ENCODE measurements at regions not wholly inside any gene's neighbourhood (a gene's known extent, or its start where the extent isn't known, plus 50 kb on each side); places are given as distances from the start of the nearest gene placed in this dataset.

DNA sequence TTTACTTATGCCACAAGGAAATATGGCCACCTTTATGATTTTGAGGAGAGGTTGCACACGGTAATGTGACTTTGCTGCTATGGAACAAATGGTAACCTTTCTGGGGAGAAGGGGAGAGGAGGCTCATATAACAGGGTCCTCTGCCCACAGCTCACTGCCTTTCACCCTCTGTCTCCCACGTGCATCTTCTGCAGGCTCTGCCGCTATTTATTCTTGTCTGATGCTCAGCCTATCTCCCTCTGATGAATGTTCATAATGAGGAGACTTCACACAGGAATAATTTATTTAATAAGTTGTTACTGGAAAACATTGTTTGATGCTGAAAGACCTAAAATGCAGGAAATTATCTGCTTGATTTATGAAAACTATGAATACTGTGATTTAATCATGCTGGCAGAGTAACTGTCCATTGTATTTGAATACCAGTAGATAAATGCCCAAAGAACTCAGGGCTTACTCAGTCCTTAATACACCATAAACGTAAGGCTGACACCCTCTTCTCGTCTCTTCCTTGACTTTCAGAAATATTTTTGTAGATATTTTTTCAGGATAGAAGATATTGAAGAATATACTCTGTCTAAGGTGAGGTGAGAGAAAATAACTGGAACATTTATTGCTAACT, 721.1 kb downstream of the QKI start:
- DNase-seq, result no peak

DNA sequence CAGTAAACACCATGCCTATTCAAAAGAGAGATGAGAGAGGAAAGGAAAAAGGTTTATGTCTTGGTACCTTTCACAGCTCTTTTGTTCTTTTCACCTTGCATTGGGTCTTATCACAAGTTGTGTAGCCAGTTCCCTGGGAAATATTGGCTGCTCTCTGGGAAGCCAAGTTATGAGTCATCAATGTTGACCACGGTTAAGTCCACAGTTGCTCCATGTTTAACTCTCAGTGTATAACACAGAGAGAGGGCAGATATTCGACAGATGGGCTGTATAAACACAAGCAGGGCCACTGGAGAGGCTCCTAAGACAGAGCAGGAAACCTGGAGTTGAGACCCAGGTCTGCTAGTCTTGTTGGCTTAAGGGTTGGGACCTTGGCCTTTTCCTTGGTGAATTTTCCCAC, 718.6 kb downstream of the QKI start:
- DNase-seq, result peak; percentile 5

DNA sequence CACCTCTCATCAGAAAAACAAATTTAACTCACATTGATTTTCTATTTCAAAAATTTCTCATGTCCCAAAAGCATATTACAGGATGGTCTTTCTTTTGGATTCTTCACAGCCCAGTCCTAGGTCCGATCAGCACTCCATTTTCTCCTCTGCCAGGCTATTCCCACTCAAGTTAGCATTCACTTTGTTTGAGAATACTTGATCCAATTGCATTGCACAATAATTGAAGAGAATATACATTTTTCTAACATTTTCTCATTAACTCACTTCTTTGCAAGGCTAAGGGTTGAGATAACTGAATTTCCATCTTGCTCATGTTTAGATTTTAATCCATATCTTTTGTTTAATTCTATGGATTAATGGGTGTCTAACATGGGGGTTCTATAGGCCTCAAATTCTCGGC, 716.1 kb downstream of the QKI start:
- no peak for DNase-seq

DNA sequence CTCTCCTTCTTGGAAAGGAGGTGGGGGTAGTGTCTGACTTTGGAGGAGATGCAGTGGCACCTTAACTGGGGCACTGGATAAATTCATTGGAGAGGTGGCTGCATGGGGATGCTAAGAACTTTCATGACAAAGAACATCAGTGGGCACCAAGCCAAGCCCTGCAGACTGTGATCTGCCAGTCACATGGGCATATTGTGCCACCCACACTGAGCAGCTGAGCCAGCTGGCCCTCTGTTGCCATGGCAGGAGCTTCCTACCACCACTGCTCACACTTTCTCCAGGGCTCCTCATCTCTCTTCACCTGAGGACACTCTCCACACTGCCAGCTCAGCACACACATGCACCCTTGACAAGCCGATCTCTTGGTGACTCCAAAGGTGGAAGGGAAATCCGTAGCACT, 715.6 kb downstream of the QKI start:
- DNase-seq, result no peak

DNA sequence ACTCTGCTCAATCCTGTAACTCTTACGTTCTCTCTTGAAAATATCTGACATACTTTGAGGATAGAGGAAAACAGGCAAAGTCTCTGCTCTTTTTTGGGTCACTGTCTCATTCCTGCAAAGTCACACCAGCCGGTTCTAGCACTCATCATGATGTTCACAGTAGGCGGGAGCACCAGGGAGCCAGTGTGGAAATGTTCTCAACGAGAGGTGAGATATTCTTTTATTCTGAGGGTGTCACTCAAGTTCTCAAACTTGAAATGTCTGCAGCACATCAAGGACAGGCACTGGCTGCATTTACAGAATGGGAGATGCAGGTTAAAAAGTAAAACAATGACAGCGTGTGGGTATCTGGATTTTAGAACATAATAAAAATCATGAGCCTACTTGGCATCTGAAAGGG, 714.7 kb downstream of the QKI start:
- DNase-seq, result no peak

DNA sequence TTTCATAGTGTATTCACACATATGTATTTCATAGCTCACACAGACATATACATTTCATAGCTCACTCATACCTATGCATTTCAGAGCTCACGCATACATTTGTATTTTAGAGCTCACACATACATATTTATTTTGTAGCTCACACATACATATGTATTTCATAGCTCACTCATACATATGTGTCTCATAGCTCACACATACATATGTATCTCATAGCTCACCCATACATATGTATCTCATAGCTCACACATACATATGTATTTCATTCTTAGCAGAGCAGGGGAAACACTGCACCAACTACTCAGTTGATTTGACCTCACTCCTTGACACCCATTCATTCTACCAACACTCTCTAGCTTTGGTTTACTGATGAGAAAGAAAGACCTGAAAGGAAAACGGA, 713.6 kb downstream of the QKI start:
- DNase-seq, result no peak

DNA sequence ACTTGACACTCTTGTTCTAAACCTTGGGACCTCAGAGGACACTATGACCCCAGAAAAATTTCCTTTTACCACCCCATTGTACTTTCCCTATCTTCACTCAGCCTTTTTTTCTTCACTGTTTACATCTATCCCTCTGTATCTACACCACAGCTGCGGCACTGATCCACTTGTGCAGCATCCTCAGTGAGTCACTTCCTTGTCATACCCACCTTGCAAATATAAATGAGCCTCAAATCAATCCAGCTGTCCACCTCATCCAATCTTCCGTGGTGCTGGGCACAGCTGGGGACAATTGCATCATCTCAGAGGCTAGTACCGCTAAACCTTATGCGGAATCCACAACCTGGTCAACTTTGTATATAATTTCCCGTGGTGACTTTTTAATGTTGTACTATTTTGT, 710.5 kb downstream of the QKI start:
- no peak for DNase-seq

DNA sequence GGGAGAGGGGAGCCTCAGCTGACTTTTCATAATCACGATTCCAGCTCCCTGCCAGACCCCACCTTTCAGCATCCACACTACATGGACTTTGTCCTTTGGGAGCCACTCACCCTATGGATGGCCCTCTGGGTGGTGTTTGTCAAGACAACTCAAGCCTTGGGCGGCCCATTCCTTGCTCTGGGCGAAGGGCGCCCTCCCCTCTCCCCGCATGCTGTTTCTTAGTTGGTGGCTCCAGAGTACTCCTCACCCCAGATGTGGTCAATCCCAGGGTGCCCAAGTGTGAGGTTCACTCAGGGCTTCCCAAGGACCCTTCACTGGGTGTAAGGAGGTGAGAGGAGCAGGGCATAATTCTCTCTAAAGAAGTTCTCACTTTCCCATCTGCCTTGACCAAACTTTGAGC, 710.0 kb downstream of the QKI start:
- no peak for DNase-seq

DNA sequence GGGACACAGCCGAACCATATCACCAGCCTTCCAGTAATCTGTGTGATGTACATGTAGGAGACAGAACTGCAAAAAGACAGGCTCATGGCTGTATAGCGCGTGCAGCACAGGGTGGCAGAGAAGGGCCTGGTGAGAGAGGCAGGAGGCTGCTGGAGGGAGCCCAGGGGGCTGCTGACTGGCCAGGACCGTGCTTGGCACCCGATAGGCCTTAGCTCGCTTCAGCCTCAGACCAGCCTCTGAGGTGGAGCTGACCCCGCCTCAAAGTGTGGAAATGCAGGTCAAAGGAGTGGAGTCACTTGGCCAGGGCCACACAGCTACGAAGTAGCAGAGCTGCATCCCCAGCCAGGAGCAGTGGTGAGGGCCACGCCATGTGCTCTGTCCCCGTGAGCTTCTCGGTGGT, 707.6 kb downstream of the QKI start:
- DNase-seq, result no peak

DNA sequence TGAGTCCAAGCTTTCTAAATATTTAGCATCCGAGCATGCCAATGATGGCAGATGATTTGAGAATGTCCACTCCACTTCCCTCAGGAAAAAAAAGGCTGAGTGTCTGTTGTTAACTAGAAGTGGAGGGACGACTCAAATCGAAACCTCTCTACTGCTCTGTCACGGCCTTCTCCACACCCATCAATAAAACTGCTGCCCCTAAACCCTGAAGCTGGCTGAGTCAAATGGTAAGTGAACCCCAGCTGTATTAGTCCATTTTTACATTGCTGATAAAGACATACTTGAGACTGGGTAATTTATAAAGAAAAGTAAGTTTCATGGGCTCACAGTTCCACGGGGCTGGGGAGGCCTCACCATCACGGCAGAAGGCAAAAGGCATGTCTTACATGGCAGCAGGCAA, 707.0 kb downstream of the QKI start:
- no peak for DNase-seq

DNA sequence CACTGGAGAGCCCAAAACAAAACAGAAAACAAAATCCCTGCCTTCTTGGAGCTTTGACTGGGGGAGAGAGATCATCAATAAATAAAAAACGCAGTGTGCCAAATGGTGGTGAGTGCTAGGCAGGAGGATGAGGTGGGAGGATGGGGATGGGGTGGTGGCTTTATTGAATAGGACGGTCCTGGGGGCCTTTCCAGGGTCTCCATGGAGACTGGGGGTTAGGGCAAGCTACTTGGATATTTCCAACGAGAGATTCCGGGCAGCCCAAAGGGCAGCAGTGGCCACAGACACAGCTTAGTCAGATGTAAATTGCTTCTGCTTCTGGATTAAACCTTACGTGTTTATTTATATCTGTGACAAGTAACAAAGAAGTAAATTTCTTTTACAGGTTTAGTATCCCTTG, 700.1 kb downstream of the QKI start:
- DNase-seq, result no peak

DNA sequence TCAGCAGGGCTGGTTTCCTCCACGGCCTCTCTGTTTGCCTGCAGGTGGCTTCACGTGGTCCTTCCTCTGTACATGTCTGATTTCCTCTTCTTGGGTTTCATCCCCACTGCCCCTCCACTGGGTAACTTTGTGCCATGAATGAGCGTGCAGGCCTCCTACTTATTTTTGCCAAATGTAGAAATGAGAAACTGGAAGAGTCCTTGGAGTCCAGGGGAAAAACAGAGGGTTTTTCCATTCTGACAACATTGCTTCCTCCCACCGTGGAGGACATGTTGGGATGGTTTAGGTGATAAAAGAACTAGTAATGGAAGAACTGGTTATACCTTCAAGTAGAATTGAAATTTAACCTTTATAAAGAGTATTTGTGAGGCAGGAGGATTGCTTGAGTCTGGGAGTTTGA, 699.5 kb downstream of the QKI start:
- DNase-seq, result no peak

DNA sequence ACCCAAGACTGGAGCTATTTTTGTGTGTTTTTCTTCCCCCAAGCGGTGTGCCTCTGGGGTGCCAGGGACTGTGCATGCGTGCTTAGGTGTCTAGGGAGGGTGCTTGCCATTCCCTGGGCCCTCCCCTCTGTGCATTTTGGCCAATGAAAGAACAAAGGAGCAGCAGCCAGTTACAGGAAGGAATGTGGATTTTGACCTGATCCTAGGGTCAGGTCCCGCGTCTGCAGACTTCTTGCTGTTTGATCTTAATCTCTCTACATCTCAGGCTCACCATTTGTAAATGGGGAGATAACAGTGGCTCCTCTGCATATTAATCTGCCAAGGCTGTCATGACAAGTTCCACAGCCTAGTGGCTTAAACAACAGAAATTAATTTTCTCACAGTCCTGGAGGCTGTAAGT, 699.1 kb downstream of the QKI start:
- DNase-seq, result no peak

DNA sequence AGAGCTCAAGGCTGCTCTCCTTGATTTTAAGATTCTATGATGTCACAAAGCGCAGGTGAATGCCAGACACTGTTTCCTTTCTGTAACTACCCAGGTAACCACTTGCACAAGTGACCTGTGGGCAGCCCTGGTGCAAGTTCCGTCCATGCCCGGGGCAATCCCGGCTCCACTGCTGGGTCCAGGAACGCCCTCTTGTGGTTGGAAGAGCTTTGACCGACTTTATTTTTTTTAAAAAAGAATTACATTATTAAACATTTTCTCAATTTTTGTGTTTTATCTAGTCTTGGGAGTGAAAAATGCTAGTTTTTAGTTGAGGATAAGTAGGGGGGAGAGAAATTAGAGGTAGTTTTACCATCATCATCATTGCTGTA, 695.2 kb downstream of the QKI start:
- peak; percentile 15 for DNase-seq

DNA sequence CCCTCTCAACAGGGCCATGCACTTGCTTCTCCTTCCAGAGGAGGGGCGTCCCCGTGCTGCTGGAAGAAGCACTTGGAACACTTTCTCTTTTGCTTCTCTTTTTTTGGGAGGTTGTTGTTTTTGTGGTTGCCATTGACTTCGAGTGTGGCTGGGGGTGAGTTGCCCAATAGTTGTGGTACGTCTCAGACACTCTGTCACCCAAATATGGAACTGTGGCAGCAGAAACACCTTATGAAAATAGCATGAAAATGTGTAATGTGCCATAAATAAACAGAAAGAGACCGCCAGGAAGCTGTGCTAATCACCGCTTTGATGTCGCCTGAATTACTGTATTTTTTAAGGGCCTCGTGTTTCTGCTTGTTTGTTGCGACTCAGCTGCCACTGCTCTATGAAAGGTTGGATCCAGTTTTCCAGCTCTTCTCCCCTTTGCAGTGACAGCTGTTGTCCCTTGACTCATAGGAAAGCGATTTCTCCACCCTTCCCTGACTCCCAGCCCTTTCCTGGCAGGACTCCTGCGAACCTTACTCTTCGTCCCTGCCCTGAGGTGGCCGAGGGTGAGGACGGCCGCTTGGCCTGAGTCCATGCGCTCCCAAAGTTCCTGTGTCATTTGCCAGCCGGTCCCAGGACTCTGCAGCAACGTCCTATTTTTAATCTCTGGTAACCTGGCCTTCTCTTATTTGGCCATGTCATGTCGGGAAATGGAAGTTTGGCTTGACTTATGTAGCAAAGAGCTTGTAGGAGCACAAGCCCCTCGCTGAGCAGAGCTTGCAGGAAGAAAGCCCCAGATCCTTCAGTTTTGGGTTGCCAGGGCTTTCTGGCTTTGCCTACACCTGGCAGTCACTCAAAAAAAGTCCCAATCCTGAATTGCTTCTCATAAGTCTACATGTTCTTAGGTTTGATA, 694.6 kb downstream of the QKI start:
- peak; percentile 69 for DNase-seq

DNA sequence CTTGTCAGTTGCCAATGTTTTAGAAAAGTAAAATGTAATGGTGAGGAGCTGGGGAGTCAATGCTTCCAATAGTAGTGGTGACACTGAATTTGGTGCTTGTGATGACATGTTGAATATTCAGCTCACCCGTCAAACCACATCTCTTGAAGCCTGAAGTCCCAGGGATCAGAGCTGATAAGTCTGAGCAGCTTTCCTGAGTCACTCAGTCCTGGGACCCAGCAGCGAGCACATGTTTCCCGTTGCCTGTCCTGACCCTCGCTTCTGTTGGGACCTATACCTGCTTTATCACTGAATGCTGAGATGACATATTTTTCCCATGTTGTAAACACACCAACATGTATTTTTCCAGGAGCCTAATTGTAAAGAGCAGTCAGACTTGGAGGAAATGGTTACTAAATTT, 693.6 kb downstream of the QKI start:
- no peak for DNase-seq

DNA sequence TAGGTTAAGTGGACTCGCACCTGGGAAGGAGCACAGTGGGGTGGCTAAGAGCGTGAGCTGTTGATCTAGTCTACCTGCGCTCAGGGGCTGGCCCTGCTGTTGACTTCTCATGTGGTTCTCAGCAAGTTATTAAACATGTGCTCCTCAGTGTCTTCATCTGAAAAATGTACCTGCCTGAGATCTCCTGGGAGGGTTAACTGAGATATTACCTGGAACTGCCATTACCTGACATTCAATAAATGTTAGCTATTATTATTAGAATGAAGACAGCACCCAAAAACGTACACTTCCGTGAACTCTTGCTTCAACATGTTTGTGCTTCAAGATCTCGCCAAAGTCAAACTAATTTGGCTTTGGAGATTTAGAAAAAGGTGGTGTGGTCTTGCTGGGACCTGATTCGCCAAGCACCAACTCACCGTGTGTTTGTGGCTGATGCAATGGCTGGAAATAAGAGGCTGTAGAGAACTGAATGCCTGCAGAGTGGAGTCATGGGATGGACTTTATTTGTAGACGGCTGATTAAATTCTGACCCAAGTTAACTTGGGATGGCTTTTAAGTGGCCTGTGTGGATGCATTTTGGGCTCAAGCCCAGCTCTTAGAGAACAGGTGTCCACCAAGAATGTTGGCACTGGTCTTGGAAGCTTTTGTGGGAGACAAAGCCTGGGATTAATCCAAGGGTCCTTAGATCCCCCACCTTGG, 692.9 kb downstream of the QKI start:
- DNase-seq, result peak; percentile 80

DNA sequence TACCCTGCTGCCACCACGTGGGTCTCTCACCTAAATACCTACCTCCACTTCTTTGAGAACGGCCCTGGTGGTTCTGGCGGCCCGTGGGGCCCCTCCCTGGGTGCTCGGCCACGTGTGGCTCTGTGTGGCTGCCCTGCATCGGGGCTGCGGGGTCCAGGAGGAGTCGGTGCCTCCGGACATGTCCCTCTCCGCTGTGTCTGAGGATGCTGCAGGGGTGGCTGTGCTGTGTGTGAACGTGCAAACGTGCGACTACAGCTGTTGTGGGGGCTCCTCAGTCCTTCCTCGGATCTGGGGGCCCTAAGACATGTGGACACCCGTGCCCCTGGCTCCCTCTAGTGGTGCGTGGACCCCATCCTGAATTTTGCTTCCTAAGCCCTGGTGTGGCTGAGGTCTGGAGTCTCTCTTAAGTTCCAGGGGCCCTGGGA, 691.8 kb downstream of the QKI start:
- peak; percentile 27 for DNase-seq

DNA sequence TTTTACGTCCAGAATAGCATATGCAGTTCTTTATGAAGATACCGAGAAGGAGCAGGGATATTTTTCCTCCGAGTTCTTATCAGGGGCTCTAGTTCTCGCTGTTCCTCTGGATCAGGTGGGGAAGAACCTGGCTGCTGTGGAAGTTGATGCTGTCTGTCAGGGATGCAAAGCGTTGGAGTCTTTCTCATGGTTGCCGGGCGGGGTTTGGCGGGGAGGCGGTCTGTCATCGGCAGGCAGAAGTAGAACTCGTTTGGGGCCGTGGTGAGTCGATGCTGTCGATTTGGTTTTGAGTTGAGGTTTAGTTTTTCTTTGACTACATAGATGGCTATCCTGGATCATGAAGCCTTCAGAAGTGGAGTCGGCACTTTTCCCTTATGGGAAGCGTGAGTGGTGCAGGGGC, 691.2 kb downstream of the QKI start:
- no peak for DNase-seq

DNA sequence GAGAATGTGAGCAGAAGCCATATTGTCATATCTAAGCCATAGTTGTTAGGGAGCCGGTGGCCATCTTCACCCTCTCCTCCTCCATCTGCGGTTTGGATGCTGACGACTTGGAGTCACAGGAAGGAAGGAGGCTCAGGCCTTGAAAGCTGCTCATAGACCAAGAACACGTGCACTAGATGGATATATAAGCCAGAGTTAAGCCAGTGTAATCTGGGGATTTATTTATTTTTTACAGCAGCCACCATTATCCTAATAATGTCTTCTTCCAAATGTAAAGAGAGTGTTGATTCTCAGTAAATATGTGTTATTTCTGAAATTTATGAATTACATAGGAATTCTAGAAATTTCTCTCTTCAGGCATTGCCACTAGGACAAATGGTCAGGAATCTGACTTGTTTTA, 689.9 kb downstream of the QKI start:
- DNase-seq, result no peak

DNA sequence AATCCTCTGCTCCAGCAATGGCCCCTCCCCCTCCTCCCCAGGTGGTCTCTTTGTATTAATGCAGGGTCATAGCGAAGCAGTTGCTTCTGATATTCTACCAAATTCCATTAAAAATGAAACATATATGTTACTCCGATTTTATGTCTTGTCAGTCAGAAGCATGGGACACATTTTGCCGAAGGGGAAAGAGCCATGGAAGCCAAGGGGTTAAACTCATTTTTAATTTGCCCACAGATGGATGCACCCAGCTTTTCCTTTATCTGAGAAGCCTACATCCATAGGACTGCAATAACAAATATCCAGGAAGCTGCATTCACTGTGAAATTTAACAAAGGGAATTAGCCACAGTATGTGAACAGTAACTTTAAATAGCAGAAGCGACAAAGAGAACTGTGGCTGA, 688.2 kb downstream of the QKI start:
- no peak for DNase-seq

DNA sequence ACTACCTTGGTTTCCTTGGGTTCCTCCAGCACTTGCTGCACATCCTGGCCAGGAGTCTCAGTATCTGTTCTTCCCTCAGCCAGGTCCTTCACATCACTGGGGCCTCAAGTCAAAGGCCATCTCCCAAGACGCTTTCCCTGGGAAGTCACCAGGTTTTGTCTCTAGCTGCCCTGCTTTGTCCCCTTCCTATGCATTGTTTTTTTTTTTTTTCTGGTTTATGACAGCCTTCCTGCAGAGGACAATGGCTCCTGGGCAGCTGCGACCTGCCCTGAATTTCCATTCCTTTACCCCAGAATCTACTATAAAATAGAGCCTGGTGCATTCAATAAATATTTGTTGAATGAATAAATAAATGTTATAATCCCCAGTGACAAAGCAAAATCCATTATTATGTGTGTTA, 687.3 kb downstream of the QKI start:
- no peak for DNase-seq

DNA sequence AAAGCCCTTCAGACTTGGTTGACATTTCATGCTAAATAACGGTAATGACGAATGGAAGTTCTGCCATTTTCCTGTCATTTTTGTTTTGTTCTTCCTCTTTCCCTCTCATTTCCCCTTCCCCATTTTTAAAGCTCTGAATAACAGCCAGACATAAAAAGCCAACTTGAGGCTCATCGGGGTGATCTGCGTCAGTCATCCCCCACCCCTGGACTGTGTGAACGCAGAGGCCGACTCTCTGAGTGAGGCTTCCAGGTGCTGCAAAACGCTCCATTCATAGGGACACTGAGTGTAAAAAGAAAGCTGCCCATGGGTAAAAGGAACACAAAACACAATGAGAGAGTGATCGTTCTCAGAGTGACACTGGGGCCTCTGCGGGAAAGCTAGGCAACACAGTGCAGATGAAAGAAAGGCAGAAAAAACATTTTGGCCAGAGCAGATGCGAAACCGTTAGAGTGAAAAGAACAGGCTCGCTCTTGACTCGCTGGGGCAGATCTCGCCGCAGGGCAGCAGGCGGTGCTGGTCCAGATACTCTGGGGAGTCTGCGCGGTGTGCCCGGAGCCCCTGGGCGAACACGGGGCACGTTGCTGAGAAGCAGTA, 684.8 kb downstream of the QKI start:
- DNase-seq, result no peak

DNA sequence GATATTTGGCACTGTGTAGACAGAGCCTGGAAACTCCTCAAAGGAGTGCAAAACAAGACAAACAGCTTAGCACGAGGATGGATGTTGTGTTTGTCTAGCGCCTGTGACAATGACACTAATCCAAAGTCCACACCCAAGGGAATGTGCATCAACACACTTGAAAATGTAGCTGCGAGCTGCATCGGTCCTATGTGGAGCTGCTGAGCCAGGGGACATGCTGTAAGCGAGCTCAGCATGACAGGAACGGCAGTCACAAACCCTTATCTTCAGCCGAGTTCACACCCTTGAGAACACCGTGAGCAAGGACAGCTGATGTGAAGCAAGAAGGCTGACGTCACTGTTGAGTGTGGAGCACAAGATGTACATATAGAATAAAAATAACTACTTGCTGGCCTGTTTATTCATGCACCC, 684.3 kb downstream of the QKI start:
- DNase-seq, result peak; percentile 37

All from fibroblast of skin of right biceps (primary cell).